OCI-LY3 (cell line): ENCODE measurements at regions not wholly inside any gene's neighbourhood (a gene's known extent, or its start where the extent isn't known, plus 50 kb on each side); places are given as distances from the start of the nearest gene placed in this dataset.

ENCODE experiments used
- EZH2phosphoT487 ChIP-seq: fragments of 200-600 bp; shearing (Covaris generic); IDR thresholded peaks from 2 replicates; pipeline ENCODE4 v1.6.1; 2018; ENCODE audit warnings: antibody characterized with exemption, mixed run types, low read depth
- TF ChIP-seq, protein P1 (sequence below): fragments of 200-600, 300-600 bp; sonication (generic); IDR thresholded peaks from 2 replicates; pipeline ENCODE4 v1.5.1; 2014; ENCODE audit warnings: antibody characterized with exemption, low read length, low read depth

DNA sequence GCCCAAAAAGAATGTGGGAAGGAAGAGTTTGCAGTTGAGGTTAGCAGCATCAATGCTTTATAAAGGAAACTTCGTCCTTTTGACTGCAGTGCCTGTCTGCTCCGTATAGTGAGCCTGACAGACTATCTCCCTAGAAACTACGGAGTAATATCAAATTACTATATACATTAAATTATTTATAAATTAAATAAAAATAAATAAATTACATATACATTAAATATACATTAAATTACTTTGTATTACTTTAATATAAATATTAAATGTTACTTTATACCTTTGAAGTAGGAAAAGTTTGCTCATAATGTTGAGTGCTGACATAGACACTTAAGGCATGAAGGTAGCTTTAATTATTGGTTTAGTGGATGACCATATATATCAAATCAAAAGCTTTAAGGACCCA is 165.2 kb downstream of the IL15 start:
- TF ChIP-seq, protein P1, sequence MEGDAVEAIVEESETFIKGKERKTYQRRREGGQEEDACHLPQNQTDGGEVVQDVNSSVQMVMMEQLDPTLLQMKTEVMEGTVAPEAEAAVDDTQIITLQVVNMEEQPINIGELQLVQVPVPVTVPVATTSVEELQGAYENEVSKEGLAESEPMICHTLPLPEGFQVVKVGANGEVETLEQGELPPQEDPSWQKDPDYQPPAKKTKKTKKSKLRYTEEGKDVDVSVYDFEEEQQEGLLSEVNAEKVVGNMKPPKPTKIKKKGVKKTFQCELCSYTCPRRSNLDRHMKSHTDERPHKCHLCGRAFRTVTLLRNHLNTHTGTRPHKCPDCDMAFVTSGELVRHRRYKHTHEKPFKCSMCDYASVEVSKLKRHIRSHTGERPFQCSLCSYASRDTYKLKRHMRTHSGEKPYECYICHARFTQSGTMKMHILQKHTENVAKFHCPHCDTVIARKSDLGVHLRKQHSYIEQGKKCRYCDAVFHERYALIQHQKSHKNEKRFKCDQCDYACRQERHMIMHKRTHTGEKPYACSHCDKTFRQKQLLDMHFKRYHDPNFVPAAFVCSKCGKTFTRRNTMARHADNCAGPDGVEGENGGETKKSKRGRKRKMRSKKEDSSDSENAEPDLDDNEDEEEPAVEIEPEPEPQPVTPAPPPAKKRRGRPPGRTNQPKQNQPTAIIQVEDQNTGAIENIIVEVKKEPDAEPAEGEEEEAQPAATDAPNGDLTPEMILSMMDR: no peak
- no peak for TF ChIP-seq EZH2phosphoT487
